Right renal pelvis (tissue), 4 donors: ENCODE measurements at regions not wholly inside any gene's neighbourhood (a gene's known extent, or its start where the extent isn't known, plus 50 kb on each side); places are given as distances from the start of the nearest gene placed in this dataset.

Experiments used
- DNase-seq, 4 donors: peaks; one replicate each; pipeline ENCODE4 v3.0.0-alpha.2; 2013; ENCODE audit warnings: low read depth in 4 of 4, low spot score in 3 of 4, missing footprints in 1 of 4

DNA sequence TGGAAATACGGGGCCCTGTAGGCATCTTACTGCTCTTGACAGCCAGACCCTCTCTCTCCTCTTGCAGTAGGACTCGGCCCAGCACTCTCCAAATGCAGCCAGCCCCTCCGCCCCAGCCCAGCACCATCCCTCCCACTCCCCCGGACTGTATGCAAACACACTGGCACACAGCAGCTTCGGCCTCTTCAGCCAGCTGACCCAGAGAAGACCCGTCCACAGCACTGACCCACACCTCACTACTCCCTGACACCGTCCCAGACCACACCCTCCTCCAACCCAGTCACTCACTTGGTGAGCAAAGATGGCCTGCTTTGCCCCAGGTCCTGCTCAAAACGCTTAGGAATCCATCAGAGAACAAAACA lies 164.6 kb downstream of the IGLL1 start:
- DNase-seq = no peak

DNA sequence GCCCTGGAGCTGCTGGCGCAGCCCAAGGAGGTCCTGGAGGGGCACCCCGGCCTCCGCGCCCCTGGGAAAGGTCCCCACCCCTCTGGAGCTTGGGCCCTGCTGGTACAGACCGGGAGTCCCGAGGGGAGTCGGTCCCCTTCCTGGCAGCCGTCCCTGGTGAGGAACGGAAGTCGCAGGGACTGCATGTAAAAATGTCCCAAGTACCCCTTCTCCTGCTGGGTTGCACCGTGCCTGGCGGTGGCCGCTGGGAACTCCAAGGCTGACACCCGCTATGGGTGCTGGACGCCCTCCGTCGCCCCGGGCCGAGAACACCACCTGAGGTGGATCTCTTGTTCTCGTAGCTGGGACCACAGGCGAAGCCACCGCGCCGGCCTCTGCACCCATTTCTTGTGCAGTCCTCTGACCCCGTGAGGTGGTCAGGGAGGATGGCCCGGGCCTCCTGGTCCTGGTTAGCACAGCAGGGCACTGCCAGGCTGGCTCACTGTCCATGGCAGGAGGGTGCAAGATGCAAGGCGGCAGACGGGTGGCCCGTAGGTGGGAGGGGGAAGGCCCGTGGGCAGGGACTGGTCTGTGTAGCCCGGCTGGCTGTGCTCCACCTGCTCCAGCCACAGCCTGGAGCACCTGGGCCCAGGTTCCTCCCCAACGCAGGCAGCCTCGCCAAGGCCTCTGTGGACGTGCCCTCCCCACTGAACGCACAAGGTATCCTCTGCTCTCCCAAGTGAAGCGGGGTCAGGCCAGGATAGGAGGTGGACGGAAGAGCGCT lies 165.2 kb downstream of the IGLL1 start:
- DNase-seq = no peak

DNA sequence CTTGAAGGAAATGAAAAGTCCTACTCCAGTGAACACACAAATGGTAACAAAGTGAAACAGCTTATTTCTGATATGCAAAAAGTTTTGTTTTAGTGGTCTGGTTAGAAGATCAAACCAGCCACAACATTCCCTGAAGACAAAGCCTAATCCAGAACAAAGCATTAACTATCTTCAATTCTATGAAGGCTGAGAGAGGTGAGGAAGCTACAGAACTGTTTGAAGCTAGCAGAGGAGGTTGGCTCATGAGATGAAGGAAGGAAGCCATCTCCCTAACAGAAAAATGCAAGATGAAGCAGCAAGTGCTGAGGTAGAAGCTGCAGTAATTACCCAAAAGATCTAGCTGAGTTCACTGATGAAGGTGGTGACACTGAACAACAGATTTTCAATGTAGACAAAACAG lies 168.4 kb downstream of the IGLL1 start:
- DNase-seq = no peak

DNA sequence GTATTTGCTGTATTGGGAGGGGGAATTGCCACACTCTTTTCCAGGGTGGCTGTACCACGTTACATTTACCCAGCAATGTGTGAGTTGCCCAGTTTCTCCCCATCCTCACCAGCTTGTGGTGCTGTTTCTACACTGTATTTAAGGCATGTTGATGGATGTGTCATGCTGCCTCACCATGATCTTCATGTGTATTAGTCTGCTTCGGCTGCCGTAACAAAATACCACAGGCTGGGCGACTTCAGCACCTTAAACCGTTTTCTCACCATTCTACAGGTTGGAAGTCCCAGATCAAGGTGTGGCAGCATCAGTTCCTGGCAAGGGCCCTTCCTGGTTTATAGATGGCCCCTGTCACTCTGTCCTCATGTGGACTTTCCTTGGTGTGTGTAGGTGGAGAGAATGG lies 169.7 kb downstream of the IGLL1 start:
- DNase-seq = no peak

DNA sequence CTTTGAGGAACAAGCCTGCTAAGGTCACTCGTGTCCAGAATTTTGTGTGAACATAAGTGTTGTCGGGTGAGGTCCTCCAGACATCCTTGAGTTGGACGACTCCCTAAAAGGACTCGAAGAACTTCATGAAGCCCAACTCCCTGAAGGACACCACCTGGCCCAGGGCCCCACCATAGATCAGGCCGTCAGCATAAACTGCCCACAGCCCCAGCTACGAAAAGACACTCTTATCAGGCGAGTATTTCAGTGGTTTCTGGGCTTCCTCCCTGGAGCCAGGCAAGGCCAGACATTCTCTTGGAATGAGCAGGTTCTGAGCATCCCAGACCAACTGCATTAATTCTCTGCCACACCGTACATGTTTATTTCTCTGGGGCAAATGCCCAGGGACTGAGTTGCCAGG lies 170.1 kb downstream of the IGLL1 start:
- no peak for DNase-seq

DNA sequence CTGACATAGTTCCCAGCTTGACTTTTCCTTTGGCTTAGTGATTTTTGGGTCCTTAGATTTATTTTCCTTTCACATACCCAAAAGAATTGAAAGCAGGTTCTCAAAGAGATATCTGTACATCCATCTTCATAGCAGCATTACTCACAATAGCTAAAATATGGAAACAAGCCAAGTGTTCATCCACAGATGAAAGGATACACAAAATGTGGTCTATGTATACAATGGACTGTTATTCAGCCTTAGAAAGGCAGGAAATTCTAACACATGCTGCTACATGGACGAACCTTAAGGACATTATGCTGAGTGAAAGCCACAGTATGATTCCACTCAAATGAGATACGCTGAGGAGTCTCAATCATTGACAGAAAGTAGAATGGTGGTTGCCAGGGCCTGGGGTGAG lies 171.8 kb downstream of the IGLL1 start:
- DNase-seq = no peak

DNA sequence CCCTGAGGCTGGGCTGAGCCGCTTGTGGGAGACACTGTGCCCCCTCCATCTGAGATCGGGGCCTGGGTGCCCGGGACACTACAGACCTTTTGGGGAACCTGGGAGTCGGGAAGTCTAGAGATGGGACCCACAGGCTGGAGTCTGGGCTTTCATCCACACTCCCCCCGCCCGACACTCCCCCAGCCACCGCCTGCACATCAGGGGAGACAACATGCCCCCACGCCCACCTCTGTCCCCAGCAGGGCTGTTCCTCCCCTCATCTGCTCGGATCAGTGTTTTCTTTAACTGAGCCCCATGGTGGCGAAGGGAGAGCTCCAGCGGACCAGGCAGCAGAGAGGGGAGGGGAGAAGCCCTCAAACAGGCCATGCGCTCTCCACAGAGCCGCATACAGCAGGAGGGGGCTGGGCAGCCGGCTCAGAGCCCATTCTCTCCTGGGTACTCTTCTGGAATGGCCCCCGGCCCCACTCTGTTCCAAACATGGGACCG lies 174.7 kb downstream of the IGLL1 start:
- no peak for DNase-seq

DNA sequence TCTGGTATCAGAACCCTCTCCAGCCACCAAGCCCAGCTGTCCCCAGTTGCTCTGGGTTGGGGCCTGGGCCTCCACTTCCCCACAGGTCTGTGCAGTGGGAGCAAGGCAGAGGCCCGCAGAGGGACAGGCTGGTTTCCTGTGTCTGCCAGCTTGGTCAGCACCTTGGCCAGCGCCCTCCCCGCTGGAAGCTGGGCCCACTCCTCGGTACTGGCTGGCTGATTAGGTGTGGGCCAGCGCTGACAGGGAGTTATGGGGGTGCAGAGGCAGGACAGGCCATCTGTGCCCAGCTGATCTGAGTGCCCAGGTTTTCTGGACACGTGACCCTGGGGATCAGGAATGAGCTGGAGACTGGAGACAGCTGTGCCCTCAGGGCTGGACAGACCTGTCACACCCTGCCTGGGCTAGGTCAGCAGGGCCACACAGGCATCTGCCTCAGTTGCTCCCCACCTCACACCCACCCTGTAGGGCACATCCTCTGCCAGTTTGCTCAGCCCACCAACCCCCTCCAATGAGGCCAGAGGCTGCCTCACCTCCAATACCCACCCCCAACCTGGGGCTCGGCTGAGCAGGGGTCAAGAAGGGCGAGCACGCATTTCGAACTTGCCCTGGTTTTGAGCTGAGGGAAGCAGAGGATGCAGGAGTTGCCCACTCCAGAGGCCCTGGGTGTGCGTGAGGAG lies 175.3 kb downstream of the IGLL1 start:
- DNase-seq = peak in 3 of 4 donors; percentile 47 to 67 (median 61)

DNA sequence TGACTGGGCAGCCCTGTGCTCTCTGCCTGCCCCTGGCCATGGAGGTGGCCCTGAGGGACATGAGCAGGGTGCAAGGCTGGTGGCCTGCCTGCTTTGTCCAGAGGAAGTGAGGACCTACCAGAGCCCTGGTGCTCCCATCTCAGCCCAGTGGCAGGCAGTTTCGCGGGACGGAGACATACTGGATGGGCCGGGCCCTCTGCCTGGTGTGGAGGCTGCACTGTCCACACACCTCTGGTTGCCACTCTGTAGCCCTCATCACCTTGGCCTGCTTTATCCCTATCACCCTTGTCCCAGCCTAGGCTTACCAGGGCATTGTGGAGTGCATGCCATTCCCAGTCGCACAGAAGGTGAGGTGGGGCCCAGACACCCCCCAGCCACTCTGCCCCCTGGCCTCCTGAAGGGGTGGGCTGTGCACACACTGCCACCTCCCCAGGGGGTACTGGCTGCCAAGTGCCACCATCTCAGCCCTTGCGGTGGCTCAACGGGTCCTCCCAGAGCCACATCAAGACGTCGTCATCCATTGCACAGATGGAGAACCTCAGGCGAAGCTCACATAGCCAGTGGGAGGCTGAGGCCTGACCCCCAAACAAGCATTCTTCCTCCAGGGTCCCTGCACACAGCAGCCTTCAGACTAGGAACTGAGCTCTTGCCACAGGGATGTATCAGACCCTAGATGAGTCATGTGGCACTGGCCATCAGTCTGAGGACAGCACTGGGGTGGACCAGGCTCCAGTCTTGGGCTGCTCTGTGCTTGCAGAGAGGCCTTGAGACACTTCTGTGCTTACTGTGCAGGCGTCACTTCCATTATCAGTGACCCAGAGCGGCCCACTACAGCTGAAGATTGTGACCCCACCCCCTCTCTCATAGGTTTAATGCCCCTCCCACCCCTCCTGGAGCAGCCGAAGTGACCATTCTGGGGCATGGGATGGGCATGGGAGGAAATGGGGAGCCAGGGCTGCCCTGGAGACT lies 176.1 kb downstream of the IGLL1 start:
- DNase-seq = no peak

DNA sequence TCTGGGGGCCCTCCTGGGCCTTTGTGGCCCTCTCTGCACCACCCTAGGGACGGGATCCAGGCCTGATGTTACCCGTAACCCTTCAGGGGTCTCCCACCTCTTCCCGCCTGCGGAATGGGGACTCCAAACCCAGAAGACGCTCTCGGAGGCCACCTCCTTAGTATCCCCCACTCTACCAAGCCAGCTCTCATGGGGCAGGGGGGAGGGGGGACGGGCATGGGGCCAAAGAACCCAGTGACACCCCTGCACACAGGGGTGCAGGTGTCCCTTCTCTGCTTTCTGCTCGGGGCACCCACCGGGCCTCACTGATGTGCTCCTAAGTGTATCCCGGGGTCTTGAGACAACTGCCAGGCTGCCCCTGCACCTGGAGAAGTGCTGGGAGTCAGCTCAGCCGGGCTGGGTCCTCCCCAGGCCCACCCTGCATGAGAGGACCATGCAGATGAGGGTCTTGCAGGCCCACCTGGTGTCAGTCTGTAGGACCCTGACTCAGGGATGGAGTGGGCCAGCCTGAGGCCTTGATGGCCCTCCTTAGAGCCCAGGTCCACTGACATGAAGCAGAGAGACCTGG lies 176.9 kb downstream of the IGLL1 start:
- no peak for DNase-seq

DNA sequence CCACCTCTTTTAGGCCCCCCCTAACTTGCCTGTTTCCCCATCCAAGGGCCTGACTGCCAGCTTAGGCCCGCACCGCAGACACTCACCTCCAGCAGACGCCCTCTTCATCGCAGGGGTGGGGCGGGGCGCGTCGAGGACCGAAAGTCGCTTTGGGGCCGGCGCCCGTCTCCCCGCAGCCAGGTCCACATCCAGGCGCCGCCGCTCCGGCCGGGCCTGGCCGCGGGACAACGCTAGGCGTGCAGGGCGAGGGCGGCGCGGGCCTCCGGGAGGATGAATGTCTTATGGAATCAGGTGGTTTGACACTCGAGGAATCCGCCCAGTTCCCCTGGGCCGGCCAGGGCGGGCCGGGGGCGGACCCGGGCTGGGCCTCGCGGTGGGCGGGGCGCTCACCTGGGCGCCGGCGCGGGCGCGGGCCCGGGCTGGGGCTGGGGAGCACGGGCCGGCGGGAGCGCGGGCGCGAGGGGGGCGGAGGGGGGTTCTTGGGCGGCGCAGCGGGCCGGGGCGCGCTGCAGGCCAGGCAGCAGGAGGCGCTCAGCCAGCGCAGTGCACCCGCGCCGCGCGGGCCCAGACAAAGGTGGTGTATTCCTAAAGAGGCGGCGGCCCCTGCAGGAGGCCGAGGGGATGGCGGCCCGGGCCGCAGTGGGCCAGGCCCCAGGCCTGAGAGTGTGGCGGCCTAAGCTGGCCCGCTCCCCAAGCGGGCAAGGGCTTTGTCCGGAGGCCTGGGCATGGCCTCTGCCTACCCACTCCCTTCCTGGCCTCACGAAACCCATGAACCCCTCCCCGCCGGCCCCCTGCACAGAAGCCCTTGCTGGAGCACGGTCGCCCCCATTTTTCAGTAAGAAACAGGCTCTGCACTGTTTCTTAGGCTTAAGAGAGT lies 177.6 kb downstream of the IGLL1 start:
- DNase-seq = peak; percentile 52 to 72 (median 68)

DNA sequence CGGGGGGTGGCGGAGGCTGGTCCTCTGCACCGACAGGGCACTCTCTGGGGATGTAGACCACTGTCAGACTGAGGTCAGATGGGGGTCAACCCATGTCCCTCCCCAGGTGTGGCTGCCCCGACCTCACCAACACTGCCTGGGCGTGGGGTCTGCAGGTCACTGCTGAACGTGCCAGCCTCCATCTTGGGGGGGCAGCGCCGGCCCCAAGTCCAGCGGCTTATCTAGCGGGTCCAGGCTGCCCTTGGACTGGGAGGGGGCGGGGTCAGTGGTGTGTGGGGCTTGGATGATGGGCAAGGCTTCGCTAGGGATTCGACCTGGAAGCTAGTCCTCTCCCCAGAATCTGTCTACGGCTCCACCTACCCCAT lies 178.2 kb downstream of the IGLL1 start:
- DNase-seq = no peak

DNA sequence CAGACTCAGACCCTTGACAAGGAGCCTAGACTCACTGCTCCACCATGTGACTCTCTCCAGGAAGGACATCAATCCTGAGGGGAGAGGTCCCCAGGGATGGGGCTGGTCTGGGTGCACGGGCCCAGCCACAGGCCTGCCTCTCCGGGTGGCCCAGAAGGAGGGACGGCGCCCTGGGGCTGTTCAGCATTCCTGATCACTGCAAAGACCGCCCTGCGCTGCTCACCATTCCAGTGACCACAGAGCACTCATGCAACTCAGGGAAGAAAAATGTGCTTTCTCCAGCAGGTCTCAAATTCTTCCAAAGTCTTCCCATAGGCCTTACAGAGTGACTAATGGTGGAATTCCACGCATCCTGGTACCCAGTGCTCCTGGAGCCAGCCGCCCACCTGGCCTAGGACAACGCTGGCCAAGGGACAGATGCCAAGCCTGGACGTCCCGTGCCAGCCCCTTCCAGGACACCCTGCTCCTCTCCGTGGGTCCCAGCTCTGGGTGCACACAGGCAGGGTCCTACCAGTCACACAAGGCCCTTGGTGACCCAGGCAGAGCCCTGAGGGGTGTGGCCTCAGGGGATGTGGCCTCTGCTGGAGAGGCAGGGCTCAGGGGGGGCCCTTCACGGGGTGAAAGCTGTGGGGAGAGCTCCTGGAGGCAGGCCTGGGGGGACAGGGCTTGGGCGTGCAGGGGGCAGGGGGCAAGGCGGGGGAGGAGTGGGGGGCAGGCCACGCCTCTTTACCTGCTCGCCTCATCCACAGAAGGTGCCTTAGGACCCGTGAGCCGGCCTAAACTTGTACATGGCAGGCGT lies 178.8 kb downstream of the IGLL1 start:
- no peak for DNase-seq

DNA sequence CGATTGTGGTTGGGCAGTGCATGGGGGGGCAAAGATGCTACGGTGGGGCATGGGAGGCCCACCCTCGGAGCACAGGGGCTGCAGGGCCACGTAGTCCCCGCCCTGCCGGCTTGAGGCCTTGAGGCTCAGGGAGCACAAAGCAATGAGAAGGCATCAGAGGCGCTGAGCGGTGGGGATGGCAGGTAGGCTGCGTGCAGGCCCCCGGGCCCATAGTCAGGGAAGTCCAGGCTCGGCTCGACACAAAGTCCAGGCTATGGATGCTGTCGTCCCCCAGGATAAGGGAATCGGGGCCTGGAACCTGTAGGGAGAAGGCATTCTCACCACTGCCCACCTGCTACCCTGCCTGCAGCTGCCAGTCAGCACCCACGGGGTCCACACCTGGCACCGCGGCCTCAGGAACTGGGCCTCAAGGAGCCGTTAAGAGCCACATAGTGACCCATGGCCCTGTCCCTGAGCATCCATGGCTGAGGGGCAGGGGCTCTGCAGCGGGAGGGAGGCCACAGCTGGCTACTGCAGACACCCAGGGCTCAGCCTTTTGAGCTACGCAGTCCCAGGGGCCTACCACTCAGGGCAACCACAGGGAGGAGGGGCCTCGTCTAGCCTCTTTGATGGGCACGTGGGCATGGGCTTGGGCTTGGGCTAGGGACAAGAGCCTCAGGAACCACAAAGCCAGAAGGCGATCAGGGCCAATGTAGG lies 179.7 kb downstream of the IGLL1 start:
- no peak for DNase-seq

DNA sequence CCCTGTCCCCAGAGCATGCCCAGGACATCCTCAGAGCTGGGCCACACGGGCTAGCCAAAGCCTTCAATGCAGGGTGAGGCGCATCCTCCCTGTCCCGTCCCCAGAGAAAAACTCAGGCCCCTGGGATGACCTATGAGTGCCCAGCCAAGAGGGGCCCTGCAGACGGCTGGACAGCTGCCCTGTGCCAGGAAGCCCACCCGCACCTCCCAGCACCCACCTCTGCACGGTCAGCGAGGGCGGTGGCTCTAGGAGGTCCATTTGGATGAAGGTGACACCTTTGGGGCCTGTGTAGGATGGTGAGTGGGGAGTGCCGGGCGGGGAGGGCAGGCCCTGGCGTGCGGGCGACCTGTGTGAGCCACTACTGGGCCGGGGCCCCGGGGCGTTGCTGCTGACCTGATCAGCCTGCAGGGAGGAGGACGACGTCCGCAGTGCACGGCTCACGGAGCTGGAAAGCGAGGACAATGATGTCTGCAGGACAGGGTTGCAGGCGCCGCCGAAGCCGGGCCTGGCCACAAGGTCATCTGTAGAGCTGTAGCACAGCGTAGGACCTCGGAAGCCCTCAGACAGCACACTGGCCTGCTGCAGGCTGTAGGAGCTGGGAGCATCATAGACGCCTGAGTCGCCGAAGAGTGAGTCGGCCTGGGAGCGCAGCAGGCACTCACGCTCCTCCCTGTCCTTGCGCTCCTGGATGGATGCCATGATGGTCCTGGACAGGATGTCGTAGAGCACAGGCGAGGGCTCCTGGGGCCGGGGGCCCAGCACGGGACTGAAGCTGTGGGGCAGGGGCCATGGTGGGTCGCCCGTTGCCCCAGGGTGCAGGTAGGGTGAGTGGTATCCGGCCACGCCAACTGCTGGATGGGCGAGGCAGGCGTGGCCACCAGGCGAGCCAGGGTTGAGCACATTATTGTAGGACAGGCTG lies 180.5 kb downstream of the IGLL1 start:
- no peak for DNase-seq

DNA sequence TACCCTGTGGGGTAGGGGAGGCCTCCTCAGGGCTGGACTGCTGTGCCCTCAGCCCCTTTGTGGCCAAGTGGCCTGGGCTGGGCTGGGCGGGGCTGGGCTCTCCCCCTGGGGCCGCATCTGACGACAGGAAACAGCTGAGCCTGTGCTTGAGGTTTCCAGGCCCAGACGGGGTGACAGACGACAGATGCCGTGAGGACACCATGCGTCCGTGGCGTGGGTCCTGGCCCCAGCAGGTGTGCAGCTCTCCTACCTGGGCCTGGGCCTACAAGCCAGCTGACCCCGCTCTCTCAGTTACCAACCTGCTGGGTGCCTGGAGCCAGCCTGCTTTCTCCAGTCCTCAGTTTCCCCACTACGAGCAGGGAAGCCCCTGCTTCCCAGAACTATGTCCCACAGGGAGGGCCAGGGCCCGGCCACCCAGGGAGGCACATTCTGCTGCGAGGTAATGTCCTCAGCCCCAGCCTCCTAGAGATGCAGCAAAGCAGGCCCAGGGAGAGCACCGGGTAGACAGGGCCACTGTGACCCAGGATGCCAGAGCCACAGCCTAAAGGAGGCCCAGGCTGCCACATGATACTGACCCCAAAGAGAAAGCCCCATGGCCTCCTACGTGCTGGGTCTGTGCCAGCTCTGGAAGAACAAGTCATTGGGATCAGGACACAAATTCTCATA lies 181.3 kb downstream of the IGLL1 start:
- no peak for DNase-seq
